Frontal cortex (tissue), 3 donors: ENCODE measurements at regions not wholly inside any gene's neighbourhood (a gene's known extent, or its start where the extent isn't known, plus 50 kb on each side); places are given as distances from the start of the nearest gene placed in this dataset.
"Not testable (repeated sequence)": the region's sequence is repeated elsewhere in the genome, so short reads cannot be mapped to it uniquely, and the experiment has no call there.

Experiments used
- DNase-seq, 2 donors: peaks; one replicate each; pipeline ENCODE4 v3.0.0; 2012; ENCODE audit warnings: low spot score in 2 of 2
- FAIRE-seq: peaks from 2 replicates; lab custom pipeline; 2012; peaks lifted over from hg19 to GRCh38; lab: Jason Lieb, UNC
- donor health status: control.
- donor health status: control.
- donor health status: control.

- FAIRE-seq, DNase-seq: not testable (repeated sequence)
These were observed 93.9 kb upstream of the FAM240B start for GRCh38 chr9:38813855-38814254.

- FAIRE-seq, DNase-seq: not testable (repeated sequence)
These were observed 88.1 kb upstream of the FAM240B start for GRCh38 chr9:38807919-38808459.

GRCh38 chr9:38771593-38771992 is 51.7 kb upstream of the FAM240B start:
- no peak for DNase-seq
- no peak for FAIRE-seq
